ENCODE measurements at regions not wholly inside any gene's neighbourhood (a gene's known extent, or its start where the extent isn't known, plus 50 kb on each side); places are given as distances from the start of the nearest gene placed in this dataset.

- H3K36me3 Mint-ChIP-seq: no peaks in the 10 kb centered on the region
- no peak overlapping the region for H3K27ac Mint-ChIP-seq
Measured at GRCh38 chr4:24070117-24070516, 180.3 kb upstream of the PPARGC1A start.

GRCh38 chr4:24067367-24068193 is 177.7 kb upstream of the PPARGC1A start:
- no peaks in the 10 kb centered on the region for H3K36me3 Mint-ChIP-seq
- no peaks in the 10 kb centered on the region for H3K27me3 Mint-ChIP-seq
- no peaks in the 10 kb centered on the region for H3K9me3 Mint-ChIP-seq
- no peak overlapping the region for H3K4me3 Mint-ChIP-seq
- no peaks in the 10 kb centered on the region for H3K4me1 Mint-ChIP-seq
- no peak overlapping the region for H3K27ac Mint-ChIP-seq
- DNase-seq: no peak

More at GRCh38 chr4:24070117-24070516, 180.3 kb upstream of the PPARGC1A start:
- DNase-seq: no peak
- Mint-ChIP-seq H3K27me3 (peaks cover 4% of the 10 kb centered on the region), H3K9me3 (no peaks in the 10 kb centered on the region), H3K4me1 (no peaks in the 10 kb centered on the region), H3K4me3 (no peak overlapping the region)

- H3K4me1 Mint-ChIP-seq: no peaks in the 10 kb centered on the region
- H3K27ac Mint-ChIP-seq: no peak overlapping the region
- H3K9me3 Mint-ChIP-seq: no peaks in the 10 kb centered on the region
- no peak for DNase-seq
- no peaks in the 10 kb centered on the region for H3K27me3 Mint-ChIP-seq
- H3K36me3 Mint-ChIP-seq: no peaks in the 10 kb centered on the region
- no peak overlapping the region for H3K4me3 Mint-ChIP-seq
Measured at GRCh38 chr4:24065974-24066373, 176.1 kb upstream of the PPARGC1A start.

GRCh38 chr4:24063731-24064130 is 173.9 kb upstream of the PPARGC1A start:
- Mint-ChIP-seq H3K4me1 (no peaks in the 10 kb centered on the region), H3K27ac (no peak overlapping the region), H3K27me3 (no peaks in the 10 kb centered on the region), H3K9me3 (no peaks in the 10 kb centered on the region), H3K36me3 (no peaks in the 10 kb centered on the region), H3K4me3 (no peak overlapping the region)
- no peak for DNase-seq

- Mint-ChIP-seq H3K27me3 (no peaks in the 10 kb centered on the region), H3K36me3 (no peaks in the 10 kb centered on the region), H3K27ac (no peak overlapping the region), H3K9me3 (no peaks in the 10 kb centered on the region), H3K4me1 (no peaks in the 10 kb centered on the region), H3K4me3 (no peak overlapping the region)
- no peak for DNase-seq
Measured at GRCh38 chr4:24060932-24061331, 171.1 kb upstream of the PPARGC1A start.

GRCh38 chr4:24059839-24060238 is 170.0 kb upstream of the PPARGC1A start:
- H3K9me3 Mint-ChIP-seq: no peaks in the 10 kb centered on the region
- H3K36me3 Mint-ChIP-seq: no peaks in the 10 kb centered on the region
- no peak overlapping the region for H3K27ac Mint-ChIP-seq
- no peaks in the 10 kb centered on the region for H3K4me1 Mint-ChIP-seq
- no peak for DNase-seq
- H3K4me3 Mint-ChIP-seq: no peak overlapping the region
- no peaks in the 10 kb centered on the region for H3K27me3 Mint-ChIP-seq

GRCh38 chr4:24057915-24058559 is 168.2 kb upstream of the PPARGC1A start:
- DNase-seq: no peak
- H3K27me3 Mint-ChIP-seq: no peaks in the 10 kb centered on the region
- H3K27ac Mint-ChIP-seq: no peak overlapping the region
- no peaks in the 10 kb centered on the region for H3K36me3 Mint-ChIP-seq
- H3K4me1 Mint-ChIP-seq: no peaks in the 10 kb centered on the region
- H3K9me3 Mint-ChIP-seq: no peaks in the 10 kb centered on the region
- no peak overlapping the region for H3K4me3 Mint-ChIP-seq

DNA sequence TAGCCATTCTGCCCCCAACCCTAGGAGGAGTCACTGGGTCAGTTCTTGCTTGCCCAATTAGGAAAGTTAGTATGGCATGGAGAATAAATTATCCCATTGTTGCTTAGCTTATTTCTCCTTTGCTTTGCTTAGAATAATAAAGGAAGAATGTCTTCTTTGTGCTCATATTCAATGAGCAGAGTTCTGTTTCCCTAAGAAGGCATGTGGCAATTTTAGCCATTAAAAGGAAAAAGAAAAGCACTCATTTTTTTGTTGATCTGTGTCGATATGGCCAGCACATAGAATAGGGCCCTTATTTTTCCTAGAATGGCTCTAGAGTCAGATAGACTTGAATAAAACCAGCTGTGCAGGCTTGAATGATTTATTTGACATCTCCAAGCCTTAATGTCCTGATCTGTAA is 166.4 kb upstream of the PPARGC1A start:
- Mint-ChIP-seq H3K27ac (no peak overlapping the region), H3K27me3 (peaks cover 3% of the 10 kb centered on the region), H3K4me1 (no peaks in the 10 kb centered on the region), H3K9me3 (no peaks in the 10 kb centered on the region), H3K36me3 (no peaks in the 10 kb centered on the region), H3K4me3 (no peak overlapping the region)
- no peak for DNase-seq

DNA sequence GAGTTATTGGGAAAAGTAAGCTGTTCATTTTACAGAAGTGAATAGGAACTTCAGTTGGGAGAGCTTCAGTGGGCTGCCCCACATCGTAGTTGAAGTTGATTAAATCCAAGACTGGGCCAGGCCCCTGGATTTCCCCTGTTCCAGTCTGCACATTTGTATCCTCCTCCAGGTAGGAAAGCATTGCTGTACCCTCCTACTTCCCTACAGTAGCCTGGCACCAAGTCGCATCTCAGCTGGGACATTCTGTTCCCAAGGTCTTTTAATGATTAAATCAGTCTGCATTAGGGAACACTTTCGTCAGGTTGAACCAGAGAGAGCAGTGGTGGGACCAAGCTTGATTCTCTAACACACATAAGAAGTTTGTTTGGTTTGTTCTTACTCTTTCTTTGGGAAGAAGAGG is 165.8 kb upstream of the PPARGC1A start:
- Mint-ChIP-seq H3K36me3 (no peaks in the 10 kb centered on the region), H3K4me1 (no peaks in the 10 kb centered on the region), H3K27me3 (peaks cover 3% of the 10 kb centered on the region), H3K27ac (no peak overlapping the region), H3K4me3 (no peak overlapping the region), H3K9me3 (no peaks in the 10 kb centered on the region)
- DNase-seq: no peak

DNA sequence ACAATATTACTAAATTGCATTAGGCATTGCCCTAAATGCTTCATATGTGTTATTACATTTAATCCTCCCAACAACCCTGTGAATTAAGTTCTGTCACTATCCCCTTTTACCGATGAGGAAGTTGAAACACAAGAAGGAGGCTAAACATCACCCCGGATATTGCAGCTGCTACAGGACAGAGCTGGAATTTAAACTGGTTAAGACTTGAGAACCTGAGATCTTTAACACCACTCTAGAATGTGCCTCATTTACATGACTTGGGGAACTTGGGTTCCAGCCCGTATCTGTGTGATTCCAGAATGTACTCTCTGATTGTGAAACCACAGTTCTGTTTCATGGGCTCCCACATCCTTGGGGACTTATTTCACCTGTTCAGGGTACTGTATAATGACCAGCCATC is 165.1 kb upstream of the PPARGC1A start:
- Mint-ChIP-seq H3K9me3 (no peaks in the 10 kb centered on the region), H3K27me3 (peaks cover 3% of the 10 kb centered on the region), H3K27ac (no peak overlapping the region), H3K4me1 (no peaks in the 10 kb centered on the region), H3K4me3 (no peak overlapping the region), H3K36me3 (no peaks in the 10 kb centered on the region)
- no peak for DNase-seq

GRCh38 chr4:24053934-24054333 is 164.1 kb upstream of the PPARGC1A start:
- no peaks in the 10 kb centered on the region for H3K9me3 Mint-ChIP-seq

DNA sequence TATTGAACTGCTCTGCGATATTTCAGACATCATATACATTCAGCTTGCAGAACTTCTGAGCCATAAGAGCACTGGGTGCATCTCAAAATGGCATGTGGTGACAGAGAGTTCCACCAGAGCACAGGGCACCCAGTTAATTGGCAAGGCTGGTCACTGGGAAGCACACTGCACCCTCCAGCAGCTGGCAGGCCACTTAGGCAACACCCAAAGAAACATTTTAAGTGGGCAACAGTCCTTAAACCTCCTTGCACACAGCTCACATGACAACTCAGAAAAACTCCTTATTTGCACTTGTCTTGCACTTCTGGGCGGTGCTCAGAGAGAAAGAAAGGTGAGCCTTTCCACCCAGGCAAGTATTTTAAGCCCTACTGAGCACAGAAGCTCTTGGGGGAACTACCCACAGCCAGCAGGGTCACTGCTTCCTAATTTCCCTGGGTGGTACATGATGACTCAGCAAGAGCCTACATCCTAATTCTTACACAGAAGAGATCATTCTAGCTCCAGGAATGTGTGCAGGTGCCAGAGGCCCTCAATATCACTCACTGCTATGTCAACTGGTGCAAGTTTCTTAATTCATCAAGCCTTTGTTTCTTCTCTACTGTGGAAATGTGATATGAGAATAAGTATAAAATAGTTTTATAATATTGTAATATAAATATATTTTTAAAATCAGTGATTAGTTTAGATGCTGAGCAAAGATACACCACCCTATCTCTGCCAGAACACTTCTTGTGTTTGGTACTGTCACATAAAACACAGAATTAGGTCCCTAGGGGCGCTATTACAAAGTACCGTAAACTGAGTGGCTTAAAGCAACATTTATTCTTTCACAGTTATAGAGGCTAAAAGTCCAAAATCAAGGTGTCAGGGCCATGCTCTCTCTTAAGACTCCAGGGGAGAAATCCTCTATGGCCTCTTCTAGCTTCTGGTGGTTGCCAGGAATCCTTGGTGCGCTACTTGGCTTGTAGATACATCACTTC is 155.1 kb upstream of the PPARGC1A start:
- no peaks in the 10 kb centered on the region for H3K9me3 Mint-ChIP-seq
- H3K27ac Mint-ChIP-seq: no peak overlapping the region
- H3K36me3 Mint-ChIP-seq: no peaks in the 10 kb centered on the region
- no peak overlapping the region for H3K4me3 Mint-ChIP-seq
- no peaks in the 10 kb centered on the region for H3K27me3 Mint-ChIP-seq
- H3K4me1 Mint-ChIP-seq: no peaks in the 10 kb centered on the region
- DNase-seq: no peak

More at GRCh38 chr4:24053934-24054333, 164.1 kb upstream of the PPARGC1A start:
- DNase-seq: no peak
- no peak overlapping the region for H3K27ac Mint-ChIP-seq
- no peak overlapping the region for H3K4me3 Mint-ChIP-seq
- no peaks in the 10 kb centered on the region for H3K36me3 Mint-ChIP-seq
- H3K4me1 Mint-ChIP-seq: no peaks in the 10 kb centered on the region
- H3K27me3 Mint-ChIP-seq: peaks cover 3% of the 10 kb centered on the region

DNA sequence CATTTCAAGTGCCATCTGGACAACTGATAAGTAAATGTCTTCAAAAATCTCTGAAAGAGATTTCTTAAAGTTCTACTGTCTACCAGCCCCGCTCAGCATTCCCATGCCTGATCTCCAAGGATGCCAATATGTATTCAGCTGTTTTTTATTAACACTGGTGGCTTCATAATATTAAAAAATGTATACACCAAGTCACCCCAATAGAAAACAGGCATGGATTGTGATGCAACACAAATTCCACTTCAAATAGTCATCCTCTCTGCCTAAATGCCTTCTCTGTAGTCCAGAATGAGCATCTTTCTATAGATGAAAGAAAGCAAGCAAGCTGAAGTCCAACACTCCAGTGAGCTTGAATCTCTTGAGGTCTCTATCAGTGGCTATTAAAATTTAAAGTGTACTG is 152.2 kb upstream of the PPARGC1A start:
- Mint-ChIP-seq H3K9me3 (no peaks in the 10 kb centered on the region), H3K27me3 (no peaks in the 10 kb centered on the region), H3K36me3 (no peaks in the 10 kb centered on the region), H3K4me1 (no peaks in the 10 kb centered on the region), H3K4me3 (no peak overlapping the region), H3K27ac (no peak overlapping the region)
- no peak for DNase-seq

DNA sequence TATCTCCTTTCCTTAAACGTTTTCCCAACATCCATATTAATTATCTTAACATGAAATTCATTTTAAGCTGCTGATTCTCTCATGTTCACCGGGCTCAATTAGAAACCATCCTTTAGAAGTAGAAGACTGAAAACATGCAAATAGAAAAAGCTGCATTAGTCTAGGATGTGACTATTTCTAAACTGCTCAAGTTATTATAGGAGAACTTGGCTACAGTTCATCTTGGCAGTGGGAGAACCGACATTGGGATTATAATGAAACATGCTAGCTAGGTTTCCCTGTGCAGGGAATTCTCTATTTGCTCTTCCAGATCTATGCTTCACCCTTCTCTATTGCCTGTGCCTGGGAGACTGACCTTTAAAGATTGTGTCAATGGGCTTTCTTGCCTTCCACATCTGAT is 151.0 kb upstream of the PPARGC1A start:
- Mint-ChIP-seq H3K4me3 (no peak overlapping the region), H3K36me3 (no peaks in the 10 kb centered on the region), H3K4me1 (no peaks in the 10 kb centered on the region), H3K9me3 (no peaks in the 10 kb centered on the region), H3K27me3 (no peaks in the 10 kb centered on the region), H3K27ac (no peak overlapping the region)
- DNase-seq: no peak

DNA sequence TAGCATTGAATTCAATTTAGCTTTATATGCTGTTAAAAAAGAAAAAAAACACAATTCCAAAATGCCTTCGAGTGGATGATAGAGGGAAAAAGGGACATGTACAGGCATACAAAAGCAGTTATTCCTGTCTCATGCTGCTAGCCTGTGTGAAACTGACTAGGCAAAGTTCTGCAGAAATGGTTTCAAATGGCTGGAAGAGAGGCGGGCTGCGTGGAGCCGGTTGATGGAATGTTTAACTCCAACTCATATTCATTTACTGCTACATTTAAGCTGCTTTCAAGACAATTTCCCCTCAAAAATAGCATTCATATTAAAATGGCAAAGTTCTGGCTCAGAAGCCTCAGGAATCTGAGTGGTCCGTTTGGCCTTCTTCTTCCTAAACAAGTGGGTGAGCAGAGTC is 143.8 kb upstream of the PPARGC1A start:
- Mint-ChIP-seq H3K4me1 (no peaks in the 10 kb centered on the region), H3K27me3 (no peaks in the 10 kb centered on the region), H3K9me3 (no peaks in the 10 kb centered on the region), H3K4me3 (no peak overlapping the region), H3K36me3 (no peaks in the 10 kb centered on the region), H3K27ac (no peak overlapping the region)
- no peak for DNase-seq

Data from activated naive CD8-positive, alpha-beta T cell treated with anti-CD3 and anti-CD28 coated beads for 36 hours (primary cell).